ENCODE measurements at regions not wholly inside any gene's neighbourhood (a gene's known extent, or its start where the extent isn't known, plus 50 kb on each side); places are given as distances from the start of the nearest gene placed in this dataset.

GRCh38 chr17:71102777-71103176, 933.4 kb downstream of the KCNJ2 start:
- TF ChIP-seq POLR2AphosphoS5 (IDR thresholded peaks at IDR 0.05) (no peak), POLR2A (IDR thresholded peaks at IDR 0.05; ENCODE audit: low read depth) (no peak), CTCF (IDR thresholded peaks at IDR 0.05) (no peak)
